ENCODE measurements at regions not wholly inside any gene's neighbourhood (a gene's known extent, or its start where the extent isn't known, plus 50 kb on each side); places are given as distances from the start of the nearest gene placed in this dataset.

- no peak for TF ChIP-seq CTCF (IDR thresholded peaks at IDR 0.05)
- no peak for TF ChIP-seq POLR2A (IDR thresholded peaks at IDR 0.05)
Measured at GRCh38 chr1:232188318-232188717, 441.6 kb downstream of the SIPA1L2 start.
